ENCODE measurements at regions not wholly inside any gene's neighbourhood (a gene's known extent, or its start where the extent isn't known, plus 50 kb on each side); places are given as distances from the start of the nearest gene placed in this dataset.

DNA sequence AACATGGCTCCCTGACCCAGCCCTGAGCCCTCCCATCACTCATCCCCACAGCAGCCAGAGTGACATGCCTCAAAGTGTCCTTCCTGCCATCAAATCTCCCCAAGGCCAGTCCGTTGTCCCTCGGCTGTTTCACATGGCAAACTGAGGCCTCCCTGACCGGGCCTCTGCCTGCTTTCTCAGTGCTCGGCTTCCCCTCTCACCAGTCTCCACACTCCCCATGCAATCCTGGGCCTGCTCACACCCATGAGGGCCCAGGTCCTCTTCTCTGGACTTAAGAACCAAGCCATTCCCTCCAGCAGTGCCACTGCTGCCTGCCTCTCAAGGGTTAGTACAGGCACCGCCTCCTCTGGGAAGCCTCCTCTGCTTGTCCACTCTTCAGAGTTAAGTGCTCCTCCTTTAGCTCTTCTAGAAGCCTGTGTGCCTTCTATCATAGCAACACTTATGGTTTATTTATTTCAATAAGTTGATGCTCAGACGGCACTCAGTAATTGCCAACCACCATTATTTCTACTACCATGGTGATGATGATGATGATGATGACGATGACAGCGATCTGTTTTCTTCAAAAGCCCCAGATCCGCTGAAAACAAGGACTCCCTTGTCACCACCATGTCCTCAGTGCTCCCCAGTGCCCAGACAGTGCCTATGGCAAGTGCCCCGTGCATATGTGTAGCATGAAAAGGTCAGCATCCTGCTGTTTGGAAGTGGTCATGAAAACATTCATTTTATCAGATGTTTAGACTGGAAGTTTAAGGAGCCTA, 449.0 kb downstream of the CDH26 start:
- Histone ChIP-seq H3K4me1 (ENCODE audit: control insufficient read depth, insufficient read depth, low read length) (no peaks in the 10 kb centered on the region), H3K27ac (ENCODE audit: low read length) (no peak overlapping the region), H3K27me3 (ENCODE audit: control insufficient read depth, insufficient read depth, low read length) (no peaks in the 10 kb centered on the region), H3K4me3 (ENCODE audit: low read depth in 2 of 2, low read length in 2 of 2) (no peak overlapping the region), H3K36me3 (ENCODE audit: control insufficient read depth, insufficient read depth, low read length) (no peaks in the 10 kb centered on the region), H3K9me3 (ENCODE audit: control insufficient read depth, insufficient read depth, low read depth, low read length) (no peaks in the 10 kb centered on the region)
- in situ Hi-C loops (cut with HindIII; ENCODE audit: low pct_unique_long_range_greater_than_20kb, low sequenced_read_pairs), result no loop called here
- ChIA-PET POLR2A (no interaction called here), CTCF (no interaction called here)
- intact Hi-C loops (cut with micrococcal nuclease; ENCODE audit: unreplicated experiment), result no loop called here
- BruUV-seq (replicated peaks), result no TSS peak
- no peak for DNase-seq (ENCODE audit: low read depth, low spot score)
- TF ChIP-seq REST (IDR thresholded peaks at IDR 0.05; ENCODE audit: insufficient read depth in 1 of 2, low read depth in 2 of 2, low read length in 1 of 2) (no peak), TCF7L2 (IDR thresholded peaks at IDR 0.05; ENCODE audit: low read depth, low read length) (no peak), POLR2AphosphoS5 (IDR thresholded peaks at IDR 0.05; ENCODE audit: low read depth, low read length) (no peak), SIN3A (IDR thresholded peaks at IDR 0.05; ENCODE audit: borderline replicate concordance, insufficient read depth, low read depth, low read length) (no peak), CTCF (IDR thresholded peaks at IDR 0.05) (no peak)
- no peak for ATAC-seq

GRCh38 chr20:60407938-60408337, 449.7 kb downstream of the CDH26 start:
- DNase-seq (ENCODE audit: low read depth, low spot score) (no peak), ATAC-seq (no peak)
- ChIA-PET POLR2A (no interaction called here), CTCF (no interaction called here)
- in situ Hi-C loops (cut with HindIII; ENCODE audit: low pct_unique_long_range_greater_than_20kb, low sequenced_read_pairs), result no loop called here
- no peak overlapping the region for H3K27ac ChIP-seq (ENCODE audit: low read length)
- intact Hi-C loops (cut with micrococcal nuclease; ENCODE audit: unreplicated experiment), result no loop called here
- no peak for TF ChIP-seq REST (IDR thresholded peaks at IDR 0.05; ENCODE audit: insufficient read depth in 1 of 2, low read depth in 2 of 2, low read length in 1 of 2)
- no peak for TF ChIP-seq SIN3A (IDR thresholded peaks at IDR 0.05; ENCODE audit: borderline replicate concordance, insufficient read depth, low read depth, low read length)
- no peak for TF ChIP-seq POLR2AphosphoS5 (IDR thresholded peaks at IDR 0.05; ENCODE audit: low read depth, low read length)
- TF ChIP-seq CTCF (IDR thresholded peaks at IDR 0.05), result no peak
- TF ChIP-seq TCF7L2 (IDR thresholded peaks at IDR 0.05; ENCODE audit: low read depth, low read length), result no peak
- H3K27me3 ChIP-seq (ENCODE audit: control insufficient read depth, insufficient read depth, low read length), result no peaks in the 10 kb centered on the region
- no peaks in the 10 kb centered on the region for H3K4me1 ChIP-seq (ENCODE audit: control insufficient read depth, insufficient read depth, low read length)
- no peaks in the 10 kb centered on the region for H3K36me3 ChIP-seq (ENCODE audit: control insufficient read depth, insufficient read depth, low read length)
- H3K9me3 ChIP-seq (ENCODE audit: control insufficient read depth, insufficient read depth, low read depth, low read length), result no peaks in the 10 kb centered on the region
- H3K4me3 ChIP-seq (ENCODE audit: low read depth in 2 of 2, low read length in 2 of 2), result no peak overlapping the region
- no TSS peak for BruUV-seq (replicated peaks)

Data from Panc1 (cell line).